ENCODE measurements at regions not wholly inside any gene's neighbourhood (a gene's known extent, or its start where the extent isn't known, plus 50 kb on each side); places are given as distances from the start of the nearest gene placed in this dataset.

DNA sequence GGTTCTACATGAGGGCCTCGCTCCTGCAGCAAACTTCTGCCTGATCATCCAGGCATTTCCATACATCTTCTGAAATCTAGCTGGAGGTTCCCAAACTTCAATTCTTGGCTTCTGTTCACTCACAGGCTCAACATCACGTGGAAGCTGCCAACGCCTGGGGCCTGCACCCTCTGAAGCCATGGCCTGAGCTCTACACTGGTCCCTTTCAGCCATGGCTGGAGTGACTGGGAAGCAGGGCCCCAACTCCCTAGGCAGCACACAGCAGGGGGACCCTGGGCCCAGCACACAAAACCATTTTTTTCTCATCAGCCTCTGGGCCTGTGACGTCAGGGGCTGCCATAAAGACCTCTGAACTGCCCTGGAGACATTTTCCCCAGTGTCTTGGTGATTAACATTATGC, 542.7 kb downstream of the TLL1 start:
- TF ChIP-seq, protein P1, sequence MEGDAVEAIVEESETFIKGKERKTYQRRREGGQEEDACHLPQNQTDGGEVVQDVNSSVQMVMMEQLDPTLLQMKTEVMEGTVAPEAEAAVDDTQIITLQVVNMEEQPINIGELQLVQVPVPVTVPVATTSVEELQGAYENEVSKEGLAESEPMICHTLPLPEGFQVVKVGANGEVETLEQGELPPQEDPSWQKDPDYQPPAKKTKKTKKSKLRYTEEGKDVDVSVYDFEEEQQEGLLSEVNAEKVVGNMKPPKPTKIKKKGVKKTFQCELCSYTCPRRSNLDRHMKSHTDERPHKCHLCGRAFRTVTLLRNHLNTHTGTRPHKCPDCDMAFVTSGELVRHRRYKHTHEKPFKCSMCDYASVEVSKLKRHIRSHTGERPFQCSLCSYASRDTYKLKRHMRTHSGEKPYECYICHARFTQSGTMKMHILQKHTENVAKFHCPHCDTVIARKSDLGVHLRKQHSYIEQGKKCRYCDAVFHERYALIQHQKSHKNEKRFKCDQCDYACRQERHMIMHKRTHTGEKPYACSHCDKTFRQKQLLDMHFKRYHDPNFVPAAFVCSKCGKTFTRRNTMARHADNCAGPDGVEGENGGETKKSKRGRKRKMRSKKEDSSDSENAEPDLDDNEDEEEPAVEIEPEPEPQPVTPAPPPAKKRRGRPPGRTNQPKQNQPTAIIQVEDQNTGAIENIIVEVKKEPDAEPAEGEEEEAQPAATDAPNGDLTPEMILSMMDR (conservative IDR thresholded peaks at IDR 0.05; ENCODE audit: low read depth, low read length): no peak
- no peak for TF ChIP-seq EZH2 (IDR thresholded peaks at IDR 0.05; ENCODE audit: borderline replicate concordance, low read depth, low read length, poor library complexity, severe bottlenecking)
